ENCODE measurements at regions not wholly inside any gene's neighbourhood (a gene's known extent, or its start where the extent isn't known, plus 50 kb on each side); places are given as distances from the start of the nearest gene placed in this dataset.

- H3K9ac ChIP-seq (ENCODE audit: insufficient read length) = no peak overlapping the region
- TF ChIP-seq FOXP2 (optimal IDR thresholded peaks at IDR 0.05; ENCODE audit: control extremely low read depth, extremely low read length, insufficient read depth) (no peak), EZH2 (IDR thresholded peaks at IDR 0.05) (no peak), POLR2AphosphoS5 (IDR thresholded peaks at IDR 0.05; ENCODE audit: borderline replicate concordance, low read depth, low read length) (no peak)
- no peak overlapping the region for H3K27ac ChIP-seq
- no peaks in the 10 kb centered on the region for H3K9me3 ChIP-seq (ENCODE audit: low read depth, low read length)
- no peaks in the 10 kb centered on the region for H3K36me3 ChIP-seq (ENCODE audit: insufficient read depth, low read length)
- no peak overlapping the region for H3K4me3 ChIP-seq
- no peak for DNase-seq (ENCODE audit: low read depth, low spot score)
Observed at GRCh38 chr2:138185827-138186226, 221.6 kb downstream of the HNMT start.

DNA sequence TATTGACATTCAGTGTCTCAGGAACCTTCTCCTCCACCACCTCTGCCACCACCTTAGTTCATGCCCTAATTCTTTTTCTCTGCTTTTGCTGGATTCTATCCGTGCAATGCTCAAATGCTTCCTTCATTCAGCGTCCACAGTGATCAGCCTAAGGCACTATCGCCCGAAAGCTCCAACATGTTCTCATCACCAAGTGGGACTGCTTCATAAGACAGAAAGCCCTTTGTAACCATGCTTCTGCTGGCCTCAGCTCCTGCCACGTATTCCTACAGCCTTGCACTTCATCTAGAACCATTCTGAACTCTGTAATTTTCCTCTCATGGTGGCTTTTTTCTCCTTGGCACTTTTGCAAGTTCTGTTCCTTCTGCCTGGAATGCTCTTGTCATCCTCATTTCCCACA lies 222.9 kb downstream of the HNMT start:
- Histone ChIP-seq H3K4me3 (no peak overlapping the region), H3K36me3 (ENCODE audit: insufficient read depth, low read length) (no peaks in the 10 kb centered on the region), H3K27ac (no peak overlapping the region), H3K9ac (ENCODE audit: insufficient read length) (no peak overlapping the region), H3K9me3 (ENCODE audit: low read depth, low read length) (no peaks in the 10 kb centered on the region)
- no peak for DNase-seq (ENCODE audit: low read depth, low spot score)
- no peak for TF ChIP-seq FOXP2 (optimal IDR thresholded peaks at IDR 0.05; ENCODE audit: control extremely low read depth, extremely low read length, insufficient read depth)
- TF ChIP-seq POLR2AphosphoS5 (IDR thresholded peaks at IDR 0.05; ENCODE audit: borderline replicate concordance, low read depth, low read length) = no peak
- TF ChIP-seq EZH2 (IDR thresholded peaks at IDR 0.05) = no peak

DNA sequence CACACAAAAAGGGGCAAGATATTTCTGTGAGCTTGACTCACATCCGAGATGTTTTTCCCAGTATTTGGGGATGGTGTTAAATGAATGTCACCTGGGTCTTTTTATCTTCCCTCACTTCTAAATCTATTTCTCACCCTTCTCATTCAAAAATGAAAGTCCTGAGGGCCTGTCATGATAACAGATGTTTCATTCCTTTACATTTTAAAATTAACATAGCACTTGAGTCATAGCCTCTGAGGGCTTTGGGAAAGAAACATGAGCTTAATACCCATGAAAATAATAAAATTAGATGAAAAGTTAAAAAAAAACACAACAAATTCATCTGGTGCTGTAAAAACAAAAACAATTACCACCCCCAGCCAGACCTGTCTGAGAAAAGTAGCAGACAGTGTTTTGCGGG lies 226.7 kb downstream of the HNMT start:
- H3K36me3 ChIP-seq (ENCODE audit: insufficient read depth, low read length) = no peaks in the 10 kb centered on the region
- H3K9me3 ChIP-seq (ENCODE audit: low read depth, low read length) = no peaks in the 10 kb centered on the region
- H3K4me3 ChIP-seq = no peak overlapping the region
- DNase-seq (ENCODE audit: low read depth, low spot score) = no peak
- H3K9ac ChIP-seq (ENCODE audit: insufficient read length) = no peak overlapping the region
- TF ChIP-seq FOXP2 (optimal IDR thresholded peaks at IDR 0.05; ENCODE audit: control extremely low read depth, extremely low read length, insufficient read depth) = no peak
- TF ChIP-seq POLR2AphosphoS5 (IDR thresholded peaks at IDR 0.05; ENCODE audit: borderline replicate concordance, low read depth, low read length) = no peak
- no peak for TF ChIP-seq EZH2 (IDR thresholded peaks at IDR 0.05)
- H3K27ac ChIP-seq = no peak overlapping the region

DNA sequence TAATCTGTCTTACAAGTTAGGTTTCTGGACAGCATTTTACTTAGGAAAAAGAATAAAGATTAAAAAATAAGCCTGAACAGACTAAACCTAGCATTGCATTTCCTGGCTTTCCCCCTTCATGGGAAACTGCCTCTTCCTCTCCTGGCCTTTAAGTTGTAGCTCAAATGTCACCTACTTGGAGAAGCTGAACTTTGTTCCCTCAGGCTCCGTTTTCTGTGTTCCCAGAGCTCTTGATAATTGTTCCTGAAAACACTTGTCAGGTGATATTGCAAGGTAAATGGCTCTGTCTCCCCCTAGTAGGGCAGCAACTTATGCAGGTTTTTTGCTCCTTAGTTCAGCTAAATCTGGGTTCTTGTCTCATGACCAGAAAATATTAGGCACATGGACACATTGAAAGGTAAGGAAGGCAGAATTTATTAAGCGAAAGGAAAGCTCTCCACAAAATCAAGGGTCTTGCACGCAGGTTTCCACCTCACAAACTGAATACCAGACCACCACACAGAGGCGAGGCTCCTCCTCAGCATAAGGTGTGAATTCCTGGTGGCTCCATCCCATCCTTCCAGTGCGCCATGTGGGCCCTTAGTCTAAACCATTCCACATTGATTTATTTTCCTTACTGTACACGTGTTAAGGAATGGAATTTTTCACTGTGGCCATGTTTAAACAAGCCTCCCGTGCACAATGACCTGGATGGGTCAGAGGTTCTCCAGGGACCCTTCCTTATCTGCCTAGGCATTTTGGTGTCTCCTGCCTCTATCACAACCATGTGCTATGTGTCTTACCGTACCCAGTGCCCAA lies 229.3 kb downstream of the HNMT start:
- no peak overlapping the region for H3K4me3 ChIP-seq
- H3K27ac ChIP-seq = no peak overlapping the region
- no peak for TF ChIP-seq POLR2AphosphoS5 (IDR thresholded peaks at IDR 0.05; ENCODE audit: borderline replicate concordance, low read depth, low read length)
- TF ChIP-seq FOXP2 (optimal IDR thresholded peaks at IDR 0.05; ENCODE audit: control extremely low read depth, extremely low read length, insufficient read depth) = no peak
- TF ChIP-seq EZH2 (IDR thresholded peaks at IDR 0.05) = no peak
- no peaks in the 10 kb centered on the region for H3K9me3 ChIP-seq (ENCODE audit: low read depth, low read length)
- H3K36me3 ChIP-seq (ENCODE audit: insufficient read depth, low read length) = no peaks in the 10 kb centered on the region
- H3K9ac ChIP-seq (ENCODE audit: insufficient read length) = no peak overlapping the region
- DNase-seq (ENCODE audit: low read depth, low spot score) = no peak

GRCh38 chr2:138201286-138201685 lies 237.0 kb downstream of the HNMT start:
- H3K9ac ChIP-seq (ENCODE audit: insufficient read length) = no peak overlapping the region
- no peak overlapping the region for H3K4me3 ChIP-seq
- TF ChIP-seq FOXP2 (optimal IDR thresholded peaks at IDR 0.05; ENCODE audit: control extremely low read depth, extremely low read length, insufficient read depth) (no peak), POLR2AphosphoS5 (IDR thresholded peaks at IDR 0.05; ENCODE audit: borderline replicate concordance, low read depth, low read length) (no peak), EZH2 (IDR thresholded peaks at IDR 0.05) (no peak)
- no peak overlapping the region for H3K27ac ChIP-seq
- H3K36me3 ChIP-seq (ENCODE audit: insufficient read depth, low read length) = no peaks in the 10 kb centered on the region
- no peaks in the 10 kb centered on the region for H3K9me3 ChIP-seq (ENCODE audit: low read depth, low read length)
- DNase-seq (ENCODE audit: low read depth, low spot score) = no peak

DNA sequence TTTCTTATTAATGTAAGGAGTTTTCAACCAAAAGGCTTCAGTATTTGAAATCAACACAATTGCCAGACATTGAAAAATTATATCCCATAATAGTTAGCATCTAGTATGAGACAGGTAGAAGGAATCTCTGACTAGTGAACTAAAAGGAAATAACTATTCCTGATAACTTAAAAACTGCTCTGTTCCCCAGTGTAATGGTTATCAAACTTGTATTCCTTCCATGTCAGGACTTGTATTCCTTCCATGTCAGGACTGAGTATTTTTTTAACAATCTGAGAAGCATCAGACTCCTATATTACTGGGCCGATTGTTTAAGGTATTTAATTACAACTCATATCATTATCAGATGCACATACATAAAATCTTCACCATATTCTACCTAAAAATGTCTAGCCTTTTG lies 238.5 kb downstream of the HNMT start:
- H3K9ac ChIP-seq (ENCODE audit: insufficient read length) = no peak overlapping the region
- no peaks in the 10 kb centered on the region for H3K36me3 ChIP-seq (ENCODE audit: insufficient read depth, low read length)

DNA sequence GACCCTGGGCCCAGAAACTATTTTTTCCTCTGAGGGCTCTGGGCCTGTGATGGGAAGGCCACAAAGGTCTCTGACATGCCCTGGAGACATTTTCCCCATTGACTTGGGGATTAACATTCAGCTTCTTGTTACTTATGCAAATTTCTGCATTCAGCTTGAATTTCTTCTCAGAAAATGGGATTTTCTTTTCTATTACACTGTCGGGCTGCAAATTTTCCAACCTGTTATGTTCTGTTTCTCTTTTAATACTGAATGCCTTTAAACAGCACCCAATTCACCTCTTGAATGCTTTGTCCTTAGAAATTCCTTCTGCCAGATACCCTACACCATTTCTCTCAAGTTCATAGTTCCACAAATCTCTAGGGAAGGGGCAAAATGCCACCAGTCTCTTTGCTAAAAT lies 241.0 kb downstream of the HNMT start:
- H3K9me3 ChIP-seq (ENCODE audit: low read depth, low read length) = no peaks in the 10 kb centered on the region
- no peak for TF ChIP-seq POLR2AphosphoS5 (IDR thresholded peaks at IDR 0.05; ENCODE audit: borderline replicate concordance, low read depth, low read length)
- no peak for TF ChIP-seq FOXP2 (optimal IDR thresholded peaks at IDR 0.05; ENCODE audit: control extremely low read depth, extremely low read length, insufficient read depth)
- TF ChIP-seq EZH2 (IDR thresholded peaks at IDR 0.05) = no peak
- no peaks in the 10 kb centered on the region for H3K36me3 ChIP-seq (ENCODE audit: insufficient read depth, low read length)
- H3K9ac ChIP-seq (ENCODE audit: insufficient read length) = no peak overlapping the region
- no peak overlapping the region for H3K27ac ChIP-seq
- H3K4me3 ChIP-seq = no peak overlapping the region
- no peak for DNase-seq (ENCODE audit: low read depth, low spot score)

More for the DNA sequence above, 238.5 kb downstream of the HNMT start:
- Histone ChIP-seq H3K27ac (no peak overlapping the region), H3K4me3 (no peak overlapping the region), H3K9me3 (ENCODE audit: low read depth, low read length) (no peaks in the 10 kb centered on the region)
- TF ChIP-seq EZH2 (IDR thresholded peaks at IDR 0.05) (no peak), FOXP2 (optimal IDR thresholded peaks at IDR 0.05; ENCODE audit: control extremely low read depth, extremely low read length, insufficient read depth) (no peak)
- DNase-seq (ENCODE audit: low read depth, low spot score) = no peak

DNA sequence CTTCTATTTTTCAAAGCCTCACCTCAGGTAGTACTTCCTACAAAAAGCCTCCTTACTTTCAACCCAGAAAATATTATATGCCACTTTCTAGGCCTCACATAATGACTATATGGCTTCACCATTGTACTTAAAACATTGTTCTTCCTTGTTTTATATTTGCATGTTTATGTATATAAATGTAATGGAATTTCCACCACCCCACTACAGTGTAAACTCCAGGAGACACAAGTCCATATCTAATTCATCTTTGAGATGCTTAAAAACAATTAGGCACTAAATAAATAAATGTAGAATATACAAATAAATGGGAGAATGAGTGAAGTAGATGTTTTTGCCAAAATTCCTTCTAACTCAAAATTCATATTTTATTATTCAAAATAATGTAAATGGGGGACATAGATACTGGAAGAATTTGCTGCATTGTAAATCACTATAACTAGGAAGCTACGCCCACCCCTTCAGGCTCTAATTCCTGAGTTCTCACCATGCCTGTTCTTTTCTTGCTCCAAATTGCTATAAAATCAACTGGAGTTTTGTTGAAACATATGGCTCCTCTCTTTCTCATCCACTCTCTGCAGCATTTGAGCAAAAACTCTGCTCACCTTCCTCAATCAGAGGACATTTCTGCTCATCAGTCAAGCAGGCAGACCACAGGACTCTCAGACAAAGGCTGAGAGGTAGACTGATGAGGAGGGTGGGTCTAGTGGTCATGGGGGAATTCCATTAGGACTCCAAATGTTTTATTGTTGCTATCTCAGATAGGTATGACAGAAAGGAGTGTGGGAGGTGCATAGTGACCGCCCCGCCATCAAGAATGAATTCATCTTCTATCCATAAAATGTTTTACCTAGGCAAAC lies 243.0 kb downstream of the HNMT start:
- Histone ChIP-seq H3K27ac (no peak overlapping the region), H3K9me3 (ENCODE audit: low read depth, low read length) (no peaks in the 10 kb centered on the region), H3K4me3 (no peak overlapping the region), H3K9ac (ENCODE audit: insufficient read length) (no peak overlapping the region), H3K36me3 (ENCODE audit: insufficient read depth, low read length) (no peaks in the 10 kb centered on the region)
- TF ChIP-seq FOXP2 (optimal IDR thresholded peaks at IDR 0.05; ENCODE audit: control extremely low read depth, extremely low read length, insufficient read depth) (no peak), POLR2AphosphoS5 (IDR thresholded peaks at IDR 0.05; ENCODE audit: borderline replicate concordance, low read depth, low read length) (no peak), EZH2 (IDR thresholded peaks at IDR 0.05) (no peak)
- no peak for DNase-seq (ENCODE audit: low read depth, low spot score)

Measured in SK-N-MC (cell line).